Keratinocyte (primary cell): ENCODE measurements at regions not wholly inside any gene's neighbourhood (a gene's known extent, or its start where the extent isn't known, plus 50 kb on each side); places are given as distances from the start of the nearest gene placed in this dataset.

Experiments
- DNase-seq: peaks from one replicate; pipeline ENCODE4 v3.0.0-alpha.2; 2011; ENCODE audit warnings: low read depth, missing footprints, low spot score
- FAIRE-seq: peaks from 2 replicates; lab custom pipeline; 2011; peaks lifted over from hg19 to GRCh38; lab: Jason Lieb, UNC
- H2AFZ ChIP-seq: 2 replicates; pipeline ENCODE4 v1.6.0; 2012; ENCODE audit warnings: low read length, control low read depth, inconsistent platforms; ENCODE audit not compliant: control insufficient read depth
- H3K27ac ChIP-seq: 2 replicates; pipeline ENCODE4 v1.5.1; 2011; ENCODE audit warnings: low read length; ENCODE audit not compliant: control insufficient read depth, insufficient read depth
- H3K27me3 ChIP-seq: 3 replicates; pipeline ENCODE4 v1.6.0; 2011; ENCODE audit warnings: low read length; ENCODE audit not compliant: control insufficient read depth, insufficient read depth; ENCODE audit errors: extremely low read depth
- H3K36me3 ChIP-seq, 2 experiments: 2 replicates in 1 of 2; 3 replicates in 1 of 2; pipeline ENCODE4 v1.5.1; 2011; ENCODE audit warnings: low read length in 2 of 2, mild to moderate bottlenecking in 1 of 2; ENCODE audit not compliant: control insufficient read depth in 2 of 2, insufficient read depth in 2 of 2; ENCODE audit errors: extremely low read depth in 1 of 2
- H3K4me1 ChIP-seq: 3 replicates; pipeline ENCODE4 v1.5.1; 2011; ENCODE audit warnings: low read length; ENCODE audit not compliant: control insufficient read depth, insufficient read depth; ENCODE audit errors: extremely low read depth
- H3K4me2 ChIP-seq: 3 replicates; pipeline ENCODE4 v1.6.0; 2011; ENCODE audit warnings: low read depth, low read length; ENCODE audit not compliant: control insufficient read depth, insufficient read depth; ENCODE audit errors: extremely low read depth
- H3K4me3 ChIP-seq, 3 experiments: fragments of 200-600 bp in 1 of 3; sonication (generic) in 1 of 3; 2 replicates in 2 of 3; 3 replicates in 1 of 3; pipeline ENCODE4 v1.5.1; 2011 to 2016; ENCODE audit warnings: low read length in 3 of 3, mild to moderate bottlenecking in 3 of 3, control low read depth in 2 of 3, inconsistent platforms in 1 of 3, low read depth in 1 of 3, mixed read lengths in 1 of 3, mixed run types in 1 of 3, moderate library complexity in 1 of 3; ENCODE audit not compliant: control insufficient read depth in 2 of 3, insufficient read depth in 2 of 3; ENCODE audit errors: extremely low read depth in 1 of 3
- H3K79me2 ChIP-seq: 2 replicates; pipeline ENCODE4 v1.6.0; 2012; ENCODE audit warnings: low read length; ENCODE audit not compliant: control insufficient read depth, insufficient read depth
- H3K9ac ChIP-seq: 3 replicates; pipeline ENCODE4 v1.6.0; 2011; ENCODE audit warnings: low read length; ENCODE audit not compliant: control insufficient read depth, insufficient read depth; ENCODE audit errors: extremely low read depth
- H3K9me1 ChIP-seq: 3 replicates; pipeline ENCODE4 v1.6.0; 2011; ENCODE audit warnings: low read length; ENCODE audit not compliant: control insufficient read depth, insufficient read depth; ENCODE audit errors: extremely low read depth
- H3K9me3 ChIP-seq: 2 replicates; pipeline ENCODE4 v1.5.1; 2012; ENCODE audit warnings: low read depth, low read length; ENCODE audit not compliant: control insufficient read depth
- H4K20me1 ChIP-seq: 3 replicates; pipeline ENCODE4 v1.6.0; 2011; ENCODE audit warnings: low read length; ENCODE audit not compliant: control insufficient read depth, insufficient read depth; ENCODE audit errors: extremely low read depth
- EZH2 ChIP-seq: IDR thresholded peaks from one replicate; pipeline ENCODE4 v1.6.1; 2012; ENCODE audit warnings: inconsistent platforms, mild to moderate bottlenecking, low read length, moderate library complexity
- dilution Hi-C: fragments of 300-500 bp; cut with MboI; formaldehyde crosslinking; loops from one replicate; pipeline ENCODE4 v1.7.0; 2020; ENCODE audit warnings: low sequenced_read_pairs; ENCODE audit not compliant: extremely low pct_ligation_motif_present
- TF ChIP-seq, protein P1 (sequence below), 3 experiments: IDR thresholded peaks in 1 of 3; conservative IDR thresholded peaks in 1 of 3; optimal IDR thresholded peaks in 1 of 3; 2 replicates in 2 of 3; 3 replicates in 1 of 3; pipeline versions ENCODE3 to v1.5.1; 2011; ENCODE audit warnings: low read length in 3 of 3, mild to moderate bottlenecking in 3 of 3, moderate library complexity in 2 of 3, control low read depth in 1 of 3, inconsistent platforms in 1 of 3; ENCODE audit not compliant: insufficient read depth in 2 of 3; ENCODE audit errors: extremely low read depth in 1 of 3

- no peaks in the 10 kb centered on the region for H4K20me1 ChIP-seq
- no peak overlapping the region for H3K4me3 ChIP-seq
- peak overlapping the region; percentile 46 for H2AFZ ChIP-seq
- H3K79me2 ChIP-seq, result no peaks in the 10 kb centered on the region
- no peaks in the 10 kb centered on the region for H3K27me3 ChIP-seq
- DNase-seq (no peak), FAIRE-seq (no peak)
- dilution Hi-C loops, result no loop called here
- H3K9ac ChIP-seq, result no peak overlapping the region
- peaks cover 47% of the 10 kb centered on the region for H3K4me1 ChIP-seq
- H3K9me3 ChIP-seq, result no peaks in the 10 kb centered on the region
- H3K36me3 ChIP-seq, result no peaks in the 10 kb centered on the region
- TF ChIP-seq, protein P1, sequence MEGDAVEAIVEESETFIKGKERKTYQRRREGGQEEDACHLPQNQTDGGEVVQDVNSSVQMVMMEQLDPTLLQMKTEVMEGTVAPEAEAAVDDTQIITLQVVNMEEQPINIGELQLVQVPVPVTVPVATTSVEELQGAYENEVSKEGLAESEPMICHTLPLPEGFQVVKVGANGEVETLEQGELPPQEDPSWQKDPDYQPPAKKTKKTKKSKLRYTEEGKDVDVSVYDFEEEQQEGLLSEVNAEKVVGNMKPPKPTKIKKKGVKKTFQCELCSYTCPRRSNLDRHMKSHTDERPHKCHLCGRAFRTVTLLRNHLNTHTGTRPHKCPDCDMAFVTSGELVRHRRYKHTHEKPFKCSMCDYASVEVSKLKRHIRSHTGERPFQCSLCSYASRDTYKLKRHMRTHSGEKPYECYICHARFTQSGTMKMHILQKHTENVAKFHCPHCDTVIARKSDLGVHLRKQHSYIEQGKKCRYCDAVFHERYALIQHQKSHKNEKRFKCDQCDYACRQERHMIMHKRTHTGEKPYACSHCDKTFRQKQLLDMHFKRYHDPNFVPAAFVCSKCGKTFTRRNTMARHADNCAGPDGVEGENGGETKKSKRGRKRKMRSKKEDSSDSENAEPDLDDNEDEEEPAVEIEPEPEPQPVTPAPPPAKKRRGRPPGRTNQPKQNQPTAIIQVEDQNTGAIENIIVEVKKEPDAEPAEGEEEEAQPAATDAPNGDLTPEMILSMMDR (optimal IDR thresholded peaks at IDR 0.05 in 1 of 3, IDR thresholded peaks at IDR 0.05 in 1 of 3, conservative IDR thresholded peaks at IDR 0.05 in 1 of 3; ENCODE audit: extremely low read depth in 1 of 3, insufficient read depth in 2 of 3, low read length in 3 of 3), result no peak
- TF ChIP-seq EZH2, result no peak
- H3K4me2 ChIP-seq, result peak overlapping the region; percentile 20
- H3K27ac ChIP-seq, result peak overlapping the region; percentile 22
- no peaks in the 10 kb centered on the region for H3K9me1 ChIP-seq
These were observed 128.0 kb downstream of the ATP23 start for GRCh38 chr12:58069268-58069963.

- no peak overlapping the region for H3K27ac ChIP-seq
- dilution Hi-C loops, result no loop called here
These were observed 130.6 kb downstream of the ATP23 start for GRCh38 chr12:58071994-58072393.

More at GRCh38 chr12:58071994-58072393, 130.6 kb downstream of the ATP23 start:
- DNase-seq (no peak), FAIRE-seq (peak; percentile 32)
- Histone ChIP-seq H3K27me3 (no peaks in the 10 kb centered on the region), H3K4me2 (no peak overlapping the region), H2AFZ (no peak overlapping the region), H3K4me1 (peaks cover 36% of the 10 kb centered on the region), H3K9me1 (no peaks in the 10 kb centered on the region), H3K9ac (no peak overlapping the region), H3K4me3 (no peak overlapping the region), H3K36me3 (no peaks in the 10 kb centered on the region), H3K9me3 (no peaks in the 10 kb centered on the region), H3K79me2 (no peaks in the 10 kb centered on the region), H4K20me1 (no peaks in the 10 kb centered on the region)
- TF ChIP-seq EZH2, result no peak
- TF ChIP-seq, protein P1 (optimal IDR thresholded peaks at IDR 0.05 in 1 of 3, IDR thresholded peaks at IDR 0.05 in 1 of 3, conservative IDR thresholded peaks at IDR 0.05 in 1 of 3; ENCODE audit: extremely low read depth in 1 of 3, insufficient read depth in 2 of 3, low read length in 3 of 3), result no peak
